LNCaP clone FGC (cell line): ENCODE measurements at regions not wholly inside any gene's neighbourhood (a gene's known extent, or its start where the extent isn't known, plus 50 kb on each side); places are given as distances from the start of the nearest gene placed in this dataset.

Source experiments
- DNase-seq: peaks from one replicate; pipeline ENCODE4 v3.0.0-alpha.2; 2011; ENCODE audit warnings: low read depth
- H3K4me3 ChIP-seq: 2 replicates; pipeline ENCODE4 v1.5.1; 2011; ENCODE audit warnings: mild to moderate bottlenecking, low read depth, low read length, control low read depth
- TF ChIP-seq, protein P1 (sequence below): IDR thresholded peaks from 2 replicates; pipeline ENCODE4 v1.5.1; 2012; ENCODE audit warnings: mild to moderate bottlenecking; ENCODE audit not compliant: control insufficient read depth, insufficient read depth; ENCODE audit errors: extremely low read depth

DNA sequence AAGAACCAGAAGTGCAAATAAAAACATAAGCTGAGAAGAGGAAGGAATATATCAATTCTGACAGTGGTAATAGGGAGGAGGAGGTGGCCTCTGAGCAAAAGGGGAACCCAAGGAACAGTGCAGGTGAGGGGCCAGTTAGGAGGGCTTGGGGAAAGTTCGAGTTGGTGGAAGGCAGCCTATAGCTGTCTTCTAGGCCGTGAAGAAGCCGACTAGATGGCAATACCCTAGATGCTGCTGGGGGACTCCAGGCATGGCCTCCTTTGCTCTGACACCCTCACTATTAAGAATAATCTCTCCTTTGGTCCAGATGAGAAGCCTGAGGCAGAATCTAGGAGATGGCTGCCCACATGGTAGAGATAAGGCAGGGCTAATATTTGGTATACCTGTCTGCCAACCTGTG is 351.1 kb upstream of the PLXNA2 start:
- DNase-seq: no peak
- TF ChIP-seq, protein P1, sequence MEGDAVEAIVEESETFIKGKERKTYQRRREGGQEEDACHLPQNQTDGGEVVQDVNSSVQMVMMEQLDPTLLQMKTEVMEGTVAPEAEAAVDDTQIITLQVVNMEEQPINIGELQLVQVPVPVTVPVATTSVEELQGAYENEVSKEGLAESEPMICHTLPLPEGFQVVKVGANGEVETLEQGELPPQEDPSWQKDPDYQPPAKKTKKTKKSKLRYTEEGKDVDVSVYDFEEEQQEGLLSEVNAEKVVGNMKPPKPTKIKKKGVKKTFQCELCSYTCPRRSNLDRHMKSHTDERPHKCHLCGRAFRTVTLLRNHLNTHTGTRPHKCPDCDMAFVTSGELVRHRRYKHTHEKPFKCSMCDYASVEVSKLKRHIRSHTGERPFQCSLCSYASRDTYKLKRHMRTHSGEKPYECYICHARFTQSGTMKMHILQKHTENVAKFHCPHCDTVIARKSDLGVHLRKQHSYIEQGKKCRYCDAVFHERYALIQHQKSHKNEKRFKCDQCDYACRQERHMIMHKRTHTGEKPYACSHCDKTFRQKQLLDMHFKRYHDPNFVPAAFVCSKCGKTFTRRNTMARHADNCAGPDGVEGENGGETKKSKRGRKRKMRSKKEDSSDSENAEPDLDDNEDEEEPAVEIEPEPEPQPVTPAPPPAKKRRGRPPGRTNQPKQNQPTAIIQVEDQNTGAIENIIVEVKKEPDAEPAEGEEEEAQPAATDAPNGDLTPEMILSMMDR: no peak
- H3K4me3 ChIP-seq: no peak overlapping the region

DNA sequence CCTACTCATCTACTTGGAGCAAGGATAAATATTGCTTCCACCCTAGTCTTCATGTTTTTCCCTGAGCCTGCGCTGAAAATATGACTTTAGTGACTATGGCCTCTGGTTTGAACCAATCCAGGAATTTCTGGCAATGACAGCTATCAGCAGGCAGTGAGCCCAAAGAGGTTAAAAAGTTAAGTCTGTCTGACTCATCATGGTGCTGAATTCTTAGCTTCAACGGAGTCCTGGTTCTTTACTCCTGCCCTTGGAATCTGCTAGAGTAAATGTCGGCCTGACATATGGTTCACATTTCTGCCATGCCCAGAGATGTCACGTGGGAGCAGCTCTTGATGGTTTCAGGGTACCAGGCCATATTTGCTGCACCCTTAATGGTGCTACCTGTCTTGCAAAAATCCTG is 351.6 kb upstream of the PLXNA2 start:
- TF ChIP-seq, protein P1: no peak
- no peak overlapping the region for H3K4me3 ChIP-seq
- no peak for DNase-seq

DNA sequence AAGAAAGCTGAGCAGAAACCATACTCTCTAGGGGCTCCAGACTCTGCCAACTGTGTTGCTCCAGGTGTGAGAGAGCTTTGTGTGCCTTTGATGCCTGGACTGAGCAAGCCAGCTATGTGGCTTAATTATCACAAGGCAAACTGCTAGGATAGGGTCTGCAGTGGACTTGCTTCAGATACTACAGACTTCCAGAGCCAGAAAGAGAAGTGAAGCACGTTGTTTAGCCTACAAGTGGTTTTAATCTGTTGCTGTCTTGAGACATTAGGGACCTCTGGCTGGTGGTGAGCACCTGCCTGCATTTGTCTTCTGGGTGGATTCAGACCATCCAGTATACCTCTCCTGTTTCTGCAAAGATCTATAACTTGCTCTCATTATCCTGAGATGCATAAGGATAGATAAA is 353.4 kb upstream of the PLXNA2 start:
- DNase-seq: no peak
- TF ChIP-seq, protein P1: no peak
- H3K4me3 ChIP-seq: no peak overlapping the region

DNA sequence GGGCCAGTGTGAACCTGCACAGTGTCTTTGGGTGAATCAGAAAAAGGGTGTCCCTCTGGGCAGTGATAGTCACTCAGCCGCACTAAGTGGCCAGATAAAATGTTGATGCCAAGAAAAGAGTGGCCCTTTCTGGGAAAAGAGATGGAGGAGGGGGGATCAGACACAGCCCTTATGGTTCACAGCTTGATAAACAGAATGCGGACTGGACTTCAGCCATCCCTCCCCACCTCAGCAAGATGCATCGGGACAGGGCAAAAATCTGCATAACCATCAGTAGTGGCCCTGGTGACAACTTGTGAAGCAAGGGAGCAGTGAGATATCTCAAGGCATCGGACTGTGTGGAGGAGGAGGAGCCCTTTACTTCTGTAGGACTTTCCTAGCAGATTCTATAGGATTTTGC is 353.8 kb upstream of the PLXNA2 start:
- TF ChIP-seq, protein P1: no peak
- DNase-seq: no peak
- no peak overlapping the region for H3K4me3 ChIP-seq

DNA sequence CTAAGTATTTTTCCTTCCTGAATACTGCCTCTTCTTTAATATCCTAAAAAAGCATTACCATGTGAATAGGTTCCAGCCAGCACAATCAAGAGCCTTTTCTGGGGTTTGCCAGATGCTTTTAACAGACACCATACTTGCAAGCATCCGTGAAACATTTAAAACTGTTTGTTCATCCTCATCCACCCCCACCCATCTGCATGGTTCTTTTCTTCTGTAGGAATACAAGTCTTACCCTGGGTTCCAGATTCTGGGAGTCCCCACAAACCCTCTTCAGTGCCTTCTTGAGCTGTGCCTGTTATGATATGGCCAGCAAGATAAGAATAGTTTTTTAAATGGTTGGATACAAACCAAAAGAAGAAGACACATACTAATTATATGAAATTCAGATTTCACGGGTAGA is 354.9 kb upstream of the PLXNA2 start:
- TF ChIP-seq, protein P1: no peak
- DNase-seq: no peak
- H3K4me3 ChIP-seq: no peak overlapping the region

DNA sequence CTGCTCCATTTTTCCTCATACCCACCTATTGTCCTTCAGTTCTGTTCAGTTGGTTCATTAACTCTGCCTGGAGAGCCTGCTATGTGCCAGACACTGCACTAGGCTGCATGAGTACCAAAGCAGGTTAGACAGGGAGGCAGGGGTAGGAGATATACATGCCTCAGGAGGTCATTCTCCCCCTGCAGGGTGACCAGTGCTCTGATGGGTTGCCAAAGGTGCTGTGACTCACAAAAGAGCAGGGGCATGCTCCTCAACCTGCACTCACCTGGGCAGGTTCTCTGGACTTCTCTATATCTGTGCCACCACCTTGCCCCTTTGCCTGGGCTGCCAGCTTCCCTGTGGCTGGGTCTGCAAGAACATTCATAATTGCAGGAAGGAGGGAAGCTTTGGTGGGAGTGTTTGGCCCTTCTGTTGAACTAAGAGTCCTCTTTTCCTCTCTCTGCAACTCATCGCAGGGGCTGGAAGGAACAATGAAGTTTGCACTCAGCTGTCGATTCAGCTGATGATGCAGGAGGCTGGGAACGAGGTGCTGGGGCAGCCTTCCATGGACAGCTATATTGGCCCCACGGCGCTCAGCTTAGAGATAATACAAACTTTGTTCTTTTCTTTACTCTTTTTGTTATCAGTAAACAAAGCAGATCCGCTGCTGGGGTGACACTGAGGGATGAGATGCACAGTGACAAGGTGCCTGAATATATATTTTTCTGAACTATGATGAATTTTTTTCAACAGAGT is 356.4 kb upstream of the PLXNA2 start:
- DNase-seq: no peak
- no peak overlapping the region for H3K4me3 ChIP-seq
- TF ChIP-seq, protein P1: no peak

DNA sequence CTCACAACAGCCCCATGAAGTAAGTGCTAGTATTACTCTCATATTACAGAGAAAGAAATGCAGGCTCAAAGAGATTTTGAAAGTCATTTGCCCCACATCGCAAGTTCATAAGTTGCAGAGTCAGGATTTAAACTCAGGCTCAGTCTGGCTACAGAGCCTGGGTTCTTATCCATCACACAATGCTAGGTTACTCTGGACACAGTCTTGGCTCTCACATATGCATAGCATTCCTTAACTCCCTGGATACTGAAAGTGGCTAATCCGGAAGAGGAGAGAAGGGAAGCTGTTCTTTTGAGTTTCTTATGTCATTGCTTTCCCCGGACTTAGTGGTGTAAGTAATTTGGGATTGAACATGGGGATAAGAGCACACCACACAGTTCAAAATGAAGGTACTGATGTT is 357.4 kb upstream of the PLXNA2 start:
- TF ChIP-seq, protein P1: no peak
- DNase-seq: no peak
- no peak overlapping the region for H3K4me3 ChIP-seq
